WTC11 (cell line): ENCODE measurements at regions not wholly inside any gene's neighbourhood (a gene's known extent, or its start where the extent isn't known, plus 50 kb on each side); places are given as distances from the start of the nearest gene placed in this dataset.

ENCODE experiments used
- ATAC-seq: fragments of 200-7000 bp; cut with Tn5 transposase; 2 replicates; pipeline ENCODE4 v1.10.0; 2021; ENCODE audit warnings: mild to moderate bottlenecking, moderate library complexity
- CTCF ChIA-PET: fragments of 300-600 bp; sonication (Branson Sonifier 250); formaldehyde crosslinking; loops from one replicate; lab custom pipeline; 2021; ENCODE audit warnings: antibody characterized with exemption; lab: Charles Lee
- POLR2A ChIA-PET: fragments of 350-600 bp; sonication (Branson Sonifier 250); formaldehyde crosslinking; loops from one replicate; lab custom pipeline; 2021; ENCODE audit warnings: antibody characterized with exemption; lab: Charles Lee
- DNase-seq: peaks from one replicate; pipeline ENCODE4 v3.0.0; 2021; ENCODE audit warnings: low spot score
- H3K27ac Mint-ChIP-seq: 2 replicates; pipeline ENCODE4 v1.8.0; 2021; ENCODE audit warnings: mixed read lengths
- H3K27me3 Mint-ChIP-seq: 2 replicates; pipeline ENCODE4 v1.8.0; 2021; ENCODE audit warnings: low read depth, mild to moderate bottlenecking, moderate library complexity, mixed read lengths
- H3K36me3 Mint-ChIP-seq: 2 replicates; pipeline ENCODE4 v1.8.0; 2021; ENCODE audit warnings: mixed read lengths
- H3K4me1 Mint-ChIP-seq: 2 replicates; pipeline ENCODE4 v1.8.0; 2022; ENCODE audit warnings: mixed read lengths
- H3K4me3 Mint-ChIP-seq: 2 replicates; pipeline ENCODE4 v1.8.0; 2021; ENCODE audit warnings: mild to moderate bottlenecking, moderate library complexity, mixed read lengths
- H3K9me3 Mint-ChIP-seq: 2 replicates; pipeline ENCODE4 v1.8.0; 2021; ENCODE audit warnings: mixed read lengths
- ESRRA ChIP-seq: sonication (generic); formaldehyde crosslinking; IDR thresholded peaks from 2 replicates; pipeline ENCODE4 v1.8.1; 2022; ENCODE audit warnings: mild to moderate bottlenecking, missing genetic modification reagents, borderline replicate concordance
- FOXJ3 ChIP-seq: sonication (generic); formaldehyde crosslinking; IDR thresholded peaks from 2 replicates; pipeline ENCODE4 v1.9.0; 2021; ENCODE audit warnings: missing genetic modification reagents, mild to moderate bottlenecking, borderline replicate concordance
- GTF2I ChIP-seq: fragments of 250-450 bp; sonication (Bioruptor Pico); conservative IDR thresholded peaks from 2 replicates; pipeline ENCODE4 v1.4.0; 2021; ENCODE audit warnings: mild to moderate bottlenecking
- IRF2 ChIP-seq: sonication (generic); formaldehyde crosslinking; IDR thresholded peaks from 2 replicates; pipeline ENCODE4 v1.8.0; 2022; ENCODE audit warnings: low read depth, missing genetic modification reagents, borderline replicate concordance
- JAZF1 ChIP-seq: fragments of 250-450 bp; sonication (Bioruptor Pico); IDR thresholded peaks from 2 replicates; pipeline ENCODE4 v1.9.0; 2021; ENCODE audit warnings: moderate library complexity, mild to moderate bottlenecking, inconsistent platforms
- NFE2L1 ChIP-seq: sonication (generic); formaldehyde crosslinking; IDR thresholded peaks from 2 replicates; pipeline ENCODE4 v1.8.1; 2023; ENCODE audit warnings: missing genetic modification reagents
- NR3C1 ChIP-seq: sonication (generic); formaldehyde crosslinking; conservative IDR thresholded peaks from 2 replicates; pipeline ENCODE4 v1.8.1; 2023; ENCODE audit warnings: low read depth, mild to moderate bottlenecking, missing genetic modification reagents
- ZBTB21 ChIP-seq: sonication (generic); formaldehyde crosslinking; IDR thresholded peaks from 2 replicates; pipeline ENCODE4 v1.8.1; 2023; ENCODE audit warnings: mild to moderate bottlenecking, missing genetic modification reagents, borderline replicate concordance
- ZNF263 ChIP-seq: sonication (generic); formaldehyde crosslinking; IDR thresholded peaks from 2 replicates; pipeline ENCODE4 v1.8.1; 2022; ENCODE audit warnings: low read depth, mild to moderate bottlenecking, moderate library complexity, missing genetic modification reagents
- TF ChIP-seq, protein P1 (sequence below): sonication (generic); formaldehyde crosslinking; IDR thresholded peaks from 2 replicates; pipeline ENCODE4 v1.8.1; 2022; ENCODE audit warnings: mild to moderate bottlenecking, missing genetic modification reagents, moderate library complexity, borderline replicate concordance
- TF ChIP-seq, protein P2 (sequence below): fragments of 250-450 bp; sonication (Bioruptor Pico); IDR thresholded peaks from 2 replicates; pipeline ENCODE4 v1.9.0; 2021; ENCODE audit warnings: mild to moderate bottlenecking
- TF ChIP-seq, protein P3 (sequence below): sonication (generic); formaldehyde crosslinking; IDR thresholded peaks from 2 replicates; pipeline ENCODE4 v1.8.0; 2023; ENCODE audit warnings: mild to moderate bottlenecking, missing genetic modification reagents
- TF ChIP-seq, protein P4 (sequence below): fragments of 250-450 bp; sonication (Bioruptor Pico); IDR thresholded peaks from 2 replicates; pipeline ENCODE4 v1.9.0; 2021; ENCODE audit warnings: mild to moderate bottlenecking, borderline replicate concordance
- TF ChIP-seq, protein P5 (sequence below): sonication (generic); formaldehyde crosslinking; IDR thresholded peaks from 2 replicates; pipeline ENCODE4 v1.8.0; 2022; ENCODE audit warnings: missing genetic modification reagents
- TF ChIP-seq, protein P6 (sequence below): sonication (generic); formaldehyde crosslinking; IDR thresholded peaks from 2 replicates; pipeline ENCODE4 v1.8.0; 2022; ENCODE audit warnings: mild to moderate bottlenecking, missing genetic modification reagents
- TF ChIP-seq, protein P7 (sequence below): sonication (generic); formaldehyde crosslinking; IDR thresholded peaks from 2 replicates; pipeline ENCODE4 v1.8.1; 2023; ENCODE audit warnings: mild to moderate bottlenecking, moderate library complexity, missing genetic modification reagents
- TF ChIP-seq, protein P8 (sequence below): fragments of 250-450 bp; sonication (Bioruptor Pico); IDR thresholded peaks from 2 replicates; pipeline ENCODE4 v2.1.2; 2022; ENCODE audit warnings: mild to moderate bottlenecking, moderate library complexity

DNA sequence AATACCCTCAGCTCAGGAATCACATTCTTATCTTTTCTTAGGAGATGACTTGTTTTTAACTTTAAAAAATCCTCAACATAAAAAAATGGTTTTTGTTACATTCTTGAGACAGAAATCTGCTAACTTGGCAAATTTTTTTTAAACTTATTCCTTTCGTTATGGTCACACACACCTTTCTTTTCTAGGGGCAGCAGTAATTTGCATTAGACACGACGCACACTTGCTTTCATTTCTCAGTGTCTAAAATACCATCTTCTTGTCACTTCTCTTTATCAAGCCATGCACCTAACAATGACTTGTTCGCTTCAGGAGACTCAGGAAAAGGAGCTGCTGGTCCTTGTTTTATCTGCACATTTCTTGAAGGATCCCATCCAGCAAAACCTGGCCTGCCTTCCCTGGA is 112.6 kb upstream of the TBL1X start:
- Mint-ChIP-seq H3K9me3 (no peaks in the 10 kb centered on the region), H3K27me3 (no peaks in the 10 kb centered on the region), H3K27ac (0 out of 2 replicates have a peak overlapping the region, but pooled peaks have one; percentile 19), H3K4me3 (no peak overlapping the region), H3K4me1 (peaks cover 16% of the 10 kb centered on the region), H3K36me3 (no peaks in the 10 kb centered on the region)
- ATAC-seq: no peak
- DNase-seq: no peak
- ChIA-PET POLR2A (no interaction called here), CTCF (no interaction called here)
- no peak for TF ChIP-seq FOXJ3 (CRISPR knock-in tag)
- TF ChIP-seq, protein P1, sequence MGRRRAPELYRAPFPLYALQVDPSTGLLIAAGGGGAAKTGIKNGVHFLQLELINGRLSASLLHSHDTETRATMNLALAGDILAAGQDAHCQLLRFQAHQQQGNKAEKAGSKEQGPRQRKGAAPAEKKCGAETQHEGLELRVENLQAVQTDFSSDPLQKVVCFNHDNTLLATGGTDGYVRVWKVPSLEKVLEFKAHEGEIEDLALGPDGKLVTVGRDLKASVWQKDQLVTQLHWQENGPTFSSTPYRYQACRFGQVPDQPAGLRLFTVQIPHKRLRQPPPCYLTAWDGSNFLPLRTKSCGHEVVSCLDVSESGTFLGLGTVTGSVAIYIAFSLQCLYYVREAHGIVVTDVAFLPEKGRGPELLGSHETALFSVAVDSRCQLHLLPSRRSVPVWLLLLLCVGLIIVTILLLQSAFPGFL (CRISPR knock-in tag): no peak
- TF ChIP-seq, protein P2, sequence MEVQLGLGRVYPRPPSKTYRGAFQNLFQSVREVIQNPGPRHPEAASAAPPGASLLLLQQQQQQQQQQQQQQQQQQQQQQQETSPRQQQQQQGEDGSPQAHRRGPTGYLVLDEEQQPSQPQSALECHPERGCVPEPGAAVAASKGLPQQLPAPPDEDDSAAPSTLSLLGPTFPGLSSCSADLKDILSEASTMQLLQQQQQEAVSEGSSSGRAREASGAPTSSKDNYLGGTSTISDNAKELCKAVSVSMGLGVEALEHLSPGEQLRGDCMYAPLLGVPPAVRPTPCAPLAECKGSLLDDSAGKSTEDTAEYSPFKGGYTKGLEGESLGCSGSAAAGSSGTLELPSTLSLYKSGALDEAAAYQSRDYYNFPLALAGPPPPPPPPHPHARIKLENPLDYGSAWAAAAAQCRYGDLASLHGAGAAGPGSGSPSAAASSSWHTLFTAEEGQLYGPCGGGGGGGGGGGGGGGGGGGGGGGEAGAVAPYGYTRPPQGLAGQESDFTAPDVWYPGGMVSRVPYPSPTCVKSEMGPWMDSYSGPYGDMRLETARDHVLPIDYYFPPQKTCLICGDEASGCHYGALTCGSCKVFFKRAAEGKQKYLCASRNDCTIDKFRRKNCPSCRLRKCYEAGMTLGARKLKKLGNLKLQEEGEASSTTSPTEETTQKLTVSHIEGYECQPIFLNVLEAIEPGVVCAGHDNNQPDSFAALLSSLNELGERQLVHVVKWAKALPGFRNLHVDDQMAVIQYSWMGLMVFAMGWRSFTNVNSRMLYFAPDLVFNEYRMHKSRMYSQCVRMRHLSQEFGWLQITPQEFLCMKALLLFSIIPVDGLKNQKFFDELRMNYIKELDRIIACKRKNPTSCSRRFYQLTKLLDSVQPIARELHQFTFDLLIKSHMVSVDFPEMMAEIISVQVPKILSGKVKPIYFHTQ (CRISPR knock-in tag): no peak
- TF ChIP-seq, protein P3, sequence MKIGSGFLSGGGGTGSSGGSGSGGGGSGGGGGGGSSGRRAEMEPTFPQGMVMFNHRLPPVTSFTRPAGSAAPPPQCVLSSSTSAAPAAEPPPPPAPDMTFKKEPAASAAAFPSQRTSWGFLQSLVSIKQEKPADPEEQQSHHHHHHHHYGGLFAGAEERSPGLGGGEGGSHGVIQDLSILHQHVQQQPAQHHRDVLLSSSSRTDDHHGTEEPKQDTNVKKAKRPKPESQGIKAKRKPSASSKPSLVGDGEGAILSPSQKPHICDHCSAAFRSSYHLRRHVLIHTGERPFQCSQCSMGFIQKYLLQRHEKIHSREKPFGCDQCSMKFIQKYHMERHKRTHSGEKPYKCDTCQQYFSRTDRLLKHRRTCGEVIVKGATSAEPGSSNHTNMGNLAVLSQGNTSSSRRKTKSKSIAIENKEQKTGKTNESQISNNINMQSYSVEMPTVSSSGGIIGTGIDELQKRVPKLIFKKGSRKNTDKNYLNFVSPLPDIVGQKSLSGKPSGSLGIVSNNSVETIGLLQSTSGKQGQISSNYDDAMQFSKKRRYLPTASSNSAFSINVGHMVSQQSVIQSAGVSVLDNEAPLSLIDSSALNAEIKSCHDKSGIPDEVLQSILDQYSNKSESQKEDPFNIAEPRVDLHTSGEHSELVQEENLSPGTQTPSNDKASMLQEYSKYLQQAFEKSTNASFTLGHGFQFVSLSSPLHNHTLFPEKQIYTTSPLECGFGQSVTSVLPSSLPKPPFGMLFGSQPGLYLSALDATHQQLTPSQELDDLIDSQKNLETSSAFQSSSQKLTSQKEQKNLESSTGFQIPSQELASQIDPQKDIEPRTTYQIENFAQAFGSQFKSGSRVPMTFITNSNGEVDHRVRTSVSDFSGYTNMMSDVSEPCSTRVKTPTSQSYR: no peak
- TF ChIP-seq JAZF1 (CRISPR knock-in tag): no peak
- no peak for TF ChIP-seq GTF2I (CRISPR knock-in tag)
- no peak for TF ChIP-seq IRF2 (CRISPR knock-in tag)
- TF ChIP-seq, protein P4, sequence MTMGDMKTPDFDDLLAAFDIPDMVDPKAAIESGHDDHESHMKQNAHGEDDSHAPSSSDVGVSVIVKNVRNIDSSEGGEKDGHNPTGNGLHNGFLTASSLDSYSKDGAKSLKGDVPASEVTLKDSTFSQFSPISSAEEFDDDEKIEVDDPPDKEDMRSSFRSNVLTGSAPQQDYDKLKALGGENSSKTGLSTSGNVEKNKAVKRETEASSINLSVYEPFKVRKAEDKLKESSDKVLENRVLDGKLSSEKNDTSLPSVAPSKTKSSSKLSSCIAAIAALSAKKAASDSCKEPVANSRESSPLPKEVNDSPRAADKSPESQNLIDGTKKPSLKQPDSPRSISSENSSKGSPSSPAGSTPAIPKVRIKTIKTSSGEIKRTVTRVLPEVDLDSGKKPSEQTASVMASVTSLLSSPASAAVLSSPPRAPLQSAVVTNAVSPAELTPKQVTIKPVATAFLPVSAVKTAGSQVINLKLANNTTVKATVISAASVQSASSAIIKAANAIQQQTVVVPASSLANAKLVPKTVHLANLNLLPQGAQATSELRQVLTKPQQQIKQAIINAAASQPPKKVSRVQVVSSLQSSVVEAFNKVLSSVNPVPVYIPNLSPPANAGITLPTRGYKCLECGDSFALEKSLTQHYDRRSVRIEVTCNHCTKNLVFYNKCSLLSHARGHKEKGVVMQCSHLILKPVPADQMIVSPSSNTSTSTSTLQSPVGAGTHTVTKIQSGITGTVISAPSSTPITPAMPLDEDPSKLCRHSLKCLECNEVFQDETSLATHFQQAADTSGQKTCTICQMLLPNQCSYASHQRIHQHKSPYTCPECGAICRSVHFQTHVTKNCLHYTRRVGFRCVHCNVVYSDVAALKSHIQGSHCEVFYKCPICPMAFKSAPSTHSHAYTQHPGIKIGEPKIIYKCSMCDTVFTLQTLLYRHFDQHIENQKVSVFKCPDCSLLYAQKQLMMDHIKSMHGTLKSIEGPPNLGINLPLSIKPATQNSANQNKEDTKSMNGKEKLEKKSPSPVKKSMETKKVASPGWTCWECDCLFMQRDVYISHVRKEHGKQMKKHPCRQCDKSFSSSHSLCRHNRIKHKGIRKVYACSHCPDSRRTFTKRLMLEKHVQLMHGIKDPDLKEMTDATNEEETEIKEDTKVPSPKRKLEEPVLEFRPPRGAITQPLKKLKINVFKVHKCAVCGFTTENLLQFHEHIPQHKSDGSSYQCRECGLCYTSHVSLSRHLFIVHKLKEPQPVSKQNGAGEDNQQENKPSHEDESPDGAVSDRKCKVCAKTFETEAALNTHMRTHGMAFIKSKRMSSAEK (CRISPR knock-in tag): no peak
- no peak for TF ChIP-seq ZNF263 (CRISPR knock-in tag)
- TF ChIP-seq ZBTB21: no peak
- no peak for TF ChIP-seq NFE2L1 (CRISPR knock-in tag)
- no peak for TF ChIP-seq NR3C1 (CRISPR knock-in tag)
- no peak for TF ChIP-seq ESRRA
- TF ChIP-seq, protein P5, sequence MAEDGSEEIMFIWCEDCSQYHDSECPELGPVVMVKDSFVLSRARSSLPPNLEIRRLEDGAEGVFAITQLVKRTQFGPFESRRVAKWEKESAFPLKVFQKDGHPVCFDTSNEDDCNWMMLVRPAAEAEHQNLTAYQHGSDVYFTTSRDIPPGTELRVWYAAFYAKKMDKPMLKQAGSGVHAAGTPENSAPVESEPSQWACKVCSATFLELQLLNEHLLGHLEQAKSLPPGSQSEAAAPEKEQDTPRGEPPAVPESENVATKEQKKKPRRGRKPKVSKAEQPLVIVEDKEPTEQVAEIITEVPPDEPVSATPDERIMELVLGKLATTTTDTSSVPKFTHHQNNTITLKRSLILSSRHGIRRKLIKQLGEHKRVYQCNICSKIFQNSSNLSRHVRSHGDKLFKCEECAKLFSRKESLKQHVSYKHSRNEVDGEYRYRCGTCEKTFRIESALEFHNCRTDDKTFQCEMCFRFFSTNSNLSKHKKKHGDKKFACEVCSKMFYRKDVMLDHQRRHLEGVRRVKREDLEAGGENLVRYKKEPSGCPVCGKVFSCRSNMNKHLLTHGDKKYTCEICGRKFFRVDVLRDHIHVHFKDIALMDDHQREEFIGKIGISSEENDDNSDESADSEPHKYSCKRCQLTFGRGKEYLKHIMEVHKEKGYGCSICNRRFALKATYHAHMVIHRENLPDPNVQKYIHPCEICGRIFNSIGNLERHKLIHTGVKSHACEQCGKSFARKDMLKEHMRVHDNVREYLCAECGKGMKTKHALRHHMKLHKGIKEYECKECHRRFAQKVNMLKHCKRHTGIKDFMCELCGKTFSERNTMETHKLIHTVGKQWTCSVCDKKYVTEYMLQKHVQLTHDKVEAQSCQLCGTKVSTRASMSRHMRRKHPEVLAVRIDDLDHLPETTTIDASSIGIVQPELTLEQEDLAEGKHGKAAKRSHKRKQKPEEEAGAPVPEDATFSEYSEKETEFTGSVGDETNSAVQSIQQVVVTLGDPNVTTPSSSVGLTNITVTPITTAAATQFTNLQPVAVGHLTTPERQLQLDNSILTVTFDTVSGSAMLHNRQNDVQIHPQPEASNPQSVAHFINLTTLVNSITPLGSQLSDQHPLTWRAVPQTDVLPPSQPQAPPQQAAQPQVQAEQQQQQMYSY (CRISPR knock-in tag): no peak
- TF ChIP-seq, protein P6, sequence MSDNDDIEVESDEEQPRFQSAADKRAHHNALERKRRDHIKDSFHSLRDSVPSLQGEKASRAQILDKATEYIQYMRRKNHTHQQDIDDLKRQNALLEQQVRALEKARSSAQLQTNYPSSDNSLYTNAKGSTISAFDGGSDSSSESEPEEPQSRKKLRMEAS (CRISPR knock-in tag): no peak
- TF ChIP-seq, protein P7, sequence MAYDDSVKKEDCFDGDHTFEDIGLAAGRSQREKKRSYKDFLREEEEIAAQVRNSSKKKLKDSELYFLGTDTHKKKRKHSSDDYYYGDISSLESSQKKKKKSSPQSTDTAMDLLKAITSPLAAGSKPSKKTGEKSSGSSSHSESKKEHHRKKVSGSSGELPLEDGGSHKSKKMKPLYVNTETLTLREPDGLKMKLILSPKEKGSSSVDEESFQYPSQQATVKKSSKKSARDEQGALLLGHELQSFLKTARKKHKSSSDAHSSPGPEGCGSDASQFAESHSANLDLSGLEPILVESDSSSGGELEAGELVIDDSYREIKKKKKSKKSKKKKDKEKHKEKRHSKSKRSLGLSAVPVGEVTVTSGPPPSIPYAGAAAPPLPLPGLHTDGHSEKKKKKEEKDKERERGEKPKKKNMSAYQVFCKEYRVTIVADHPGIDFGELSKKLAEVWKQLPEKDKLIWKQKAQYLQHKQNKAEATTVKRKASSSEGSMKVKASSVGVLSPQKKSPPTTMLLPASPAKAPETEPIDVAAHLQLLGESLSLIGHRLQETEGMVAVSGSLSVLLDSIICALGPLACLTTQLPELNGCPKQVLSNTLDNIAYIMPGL: no peak
- TF ChIP-seq, protein P8, sequence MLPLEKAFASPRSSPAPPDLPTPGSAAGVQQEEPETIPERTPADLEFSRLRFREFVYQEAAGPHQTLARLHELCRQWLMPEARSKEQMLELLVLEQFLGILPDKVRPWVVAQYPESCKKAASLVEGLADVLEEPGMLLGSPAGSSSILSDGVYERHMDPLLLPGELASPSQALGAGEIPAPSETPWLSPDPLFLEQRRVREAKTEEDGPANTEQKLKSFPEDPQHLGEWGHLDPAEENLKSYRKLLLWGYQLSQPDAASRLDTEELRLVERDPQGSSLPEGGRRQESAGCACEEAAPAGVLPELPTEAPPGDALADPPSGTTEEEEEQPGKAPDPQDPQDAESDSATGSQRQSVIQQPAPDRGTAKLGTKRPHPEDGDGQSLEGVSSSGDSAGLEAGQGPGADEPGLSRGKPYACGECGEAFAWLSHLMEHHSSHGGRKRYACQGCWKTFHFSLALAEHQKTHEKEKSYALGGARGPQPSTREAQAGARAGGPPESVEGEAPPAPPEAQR (CRISPR knock-in tag): no peak
